H9 (cell line): ENCODE measurements at regions not wholly inside any gene's neighbourhood (a gene's known extent, or its start where the extent isn't known, plus 50 kb on each side); places are given as distances from the start of the nearest gene placed in this dataset.

Experiments used
- DNase-seq: peaks from one replicate; pipeline ENCODE4 v3.0.0-alpha.2; 2017
- H2AFZ ChIP-seq: one replicate; pipeline ENCODE4 v1.6.1; 2013; ENCODE audit warnings: mild to moderate bottlenecking, low read length, control low read depth, moderate library complexity
- H2AK5ac ChIP-seq: 2 replicates; pipeline ENCODE4 v1.6.1; 2013; ENCODE audit warnings: low read length, control low read depth, mixed read lengths; ENCODE audit not compliant: insufficient read length
- H2BK120ac ChIP-seq: one replicate; pipeline ENCODE4 v1.6.1; 2013; ENCODE audit warnings: low read depth, mild to moderate bottlenecking, low read length, control low read depth, inconsistent platforms; ENCODE audit not compliant: poor library complexity, severe bottlenecking
- H2BK12ac ChIP-seq: 2 replicates; pipeline ENCODE4 v1.6.1; 2013; ENCODE audit warnings: low read length, control low read depth, mixed read lengths, low read depth; ENCODE audit not compliant: insufficient read length
- H2BK15ac ChIP-seq: 2 replicates; pipeline ENCODE4 v1.6.1; 2013; ENCODE audit warnings: low read depth, low read length, control low read depth
- H2BK20ac ChIP-seq: one replicate; pipeline ENCODE4 v1.6.1; 2013; ENCODE audit warnings: low read depth, mild to moderate bottlenecking, low read length, control low read depth, inconsistent platforms; ENCODE audit not compliant: poor library complexity, severe bottlenecking
- H2BK5ac ChIP-seq: 2 replicates; pipeline ENCODE4 v1.6.1; 2013; ENCODE audit warnings: low read length, control low read depth, mixed read lengths; ENCODE audit not compliant: insufficient read length
- H3K14ac ChIP-seq: 2 replicates; pipeline ENCODE4 v1.6.1; 2013; ENCODE audit warnings: low read length, control low read depth; ENCODE audit not compliant: insufficient read depth
- H3K18ac ChIP-seq: 2 replicates; pipeline ENCODE4 v1.6.1; 2013; ENCODE audit warnings: low read depth, mild to moderate bottlenecking, mixed read lengths, low read length, control low read depth; ENCODE audit not compliant: insufficient read length
- H3K23ac ChIP-seq: 2 replicates; pipeline ENCODE4 v1.6.1; 2013; ENCODE audit warnings: low read length, control low read depth, mixed read lengths, low read depth; ENCODE audit not compliant: insufficient read length
- H3K23me2 ChIP-seq: 2 replicates; pipeline ENCODE4 v1.6.1; 2013; ENCODE audit warnings: low read depth, mild to moderate bottlenecking, mixed read lengths, low read length, control low read depth; ENCODE audit not compliant: insufficient read length, poor library complexity, severe bottlenecking
- H3K27ac ChIP-seq: 2 replicates; pipeline ENCODE4 v1.5.1; 2013; ENCODE audit warnings: low read length, control low read depth, mixed read lengths, low read depth; ENCODE audit not compliant: insufficient read length
- H3K27me3 ChIP-seq: 2 replicates; pipeline ENCODE4 v1.6.1; 2013; ENCODE audit warnings: low read length, control low read depth, inconsistent platforms; ENCODE audit not compliant: insufficient read depth
- H3K4ac ChIP-seq: 2 replicates; pipeline ENCODE4 v1.6.1; 2013; ENCODE audit warnings: low read depth, mild to moderate bottlenecking, control low read depth, inconsistent platforms, low read length, moderate library complexity
- H3K4me1 ChIP-seq: 2 replicates; pipeline ENCODE4 v1.6.1; 2013; ENCODE audit warnings: low read length, control low read depth, inconsistent platforms; ENCODE audit not compliant: insufficient read depth
- H3K4me2 ChIP-seq: 2 replicates; pipeline ENCODE4 v1.6.1; 2013; ENCODE audit warnings: low read length, control low read depth, mixed read lengths; ENCODE audit not compliant: insufficient read length, insufficient read depth
- H3K56ac ChIP-seq: 2 replicates; pipeline ENCODE4 v1.6.1; 2013; ENCODE audit warnings: low read depth, mild to moderate bottlenecking, mixed read lengths, low read length, control low read depth; ENCODE audit not compliant: insufficient read length
- H3K79me1 ChIP-seq: 2 replicates; pipeline ENCODE4 v1.6.1; 2013; ENCODE audit warnings: low read depth, mild to moderate bottlenecking, moderate library complexity, low read length, control low read depth, inconsistent platforms; ENCODE audit not compliant: insufficient read depth, poor library complexity, severe bottlenecking
- H3K79me2 ChIP-seq: 2 replicates; pipeline ENCODE4 v1.6.1; 2013; ENCODE audit warnings: low read length, control low read depth, inconsistent platforms; ENCODE audit not compliant: insufficient read depth
- H3K9ac ChIP-seq: 2 replicates; pipeline ENCODE4 v1.6.1; 2013; ENCODE audit warnings: low read length, control low read depth, mixed read lengths; ENCODE audit not compliant: insufficient read length; ENCODE audit errors: extremely low read depth
- H3K9me3 ChIP-seq: one replicate; pipeline ENCODE4 v1.6.1; 2013; ENCODE audit warnings: low read depth, low read length, inconsistent platforms; ENCODE audit not compliant: control insufficient read depth
- H3T11ph ChIP-seq: one replicate; pipeline ENCODE4 v1.6.1; 2013; ENCODE audit warnings: mild to moderate bottlenecking, low read length, control low read depth, inconsistent platforms
- H4K20me1 ChIP-seq: one replicate; pipeline ENCODE4 v1.6.1; 2013; ENCODE audit not compliant: control insufficient read depth, insufficient read length, insufficient read depth
- H4K5ac ChIP-seq: 2 replicates; pipeline ENCODE4 v1.6.1; 2013; ENCODE audit warnings: low read depth, mild to moderate bottlenecking, mixed read lengths, low read length, control low read depth; ENCODE audit not compliant: insufficient read length
- H4K8ac ChIP-seq: replicated peaks from 2 replicates; pipeline ENCODE4 v1.6.1; 2013; ENCODE audit warnings: low read length, control low read depth, mixed read lengths, low read depth; ENCODE audit not compliant: insufficient read length
- H4K91ac ChIP-seq: 2 replicates; pipeline ENCODE4 v1.6.1; 2013; ENCODE audit warnings: low read depth, mild to moderate bottlenecking, moderate library complexity, mixed read lengths, low read length, control low read depth; ENCODE audit not compliant: insufficient read length
- H3K27ac Mint-ChIP-seq, 3 experiments: 2 replicates in 2 of 3; 3 replicates in 1 of 3; pipeline ENCODE4 v1.8.0; 2020 to 2021; ENCODE audit warnings: mixed read lengths in 3 of 3, mild to moderate bottlenecking in 1 of 3, moderate library complexity in 1 of 3
- H3K27me3 Mint-ChIP-seq: 2 replicates; pipeline ENCODE4 v1.8.0; 2021; ENCODE audit warnings: low read depth, mild to moderate bottlenecking, moderate library complexity, mixed read lengths
- H3K36me3 Mint-ChIP-seq, 3 experiments: 2 replicates in 2 of 3; 3 replicates in 1 of 3; pipeline ENCODE4 v1.8.0; 2020 to 2021; ENCODE audit warnings: low read depth in 3 of 3, mixed read lengths in 3 of 3; ENCODE audit not compliant: insufficient read depth in 1 of 3
- H3K4me1 Mint-ChIP-seq, 2 experiments: 2 replicates each; pipeline ENCODE4 v1.8.0; 2020; ENCODE audit warnings: mixed read lengths in 2 of 2
- H3K4me3 Mint-ChIP-seq, 2 experiments: 2 replicates in 1 of 2; 3 replicates in 1 of 2; pipeline ENCODE4 v1.8.0; 2020 to 2021; ENCODE audit warnings: mild to moderate bottlenecking in 2 of 2, mixed read lengths in 2 of 2, moderate library complexity in 1 of 2
- H3K9me3 Mint-ChIP-seq, 2 experiments: 2 replicates in 1 of 2; 3 replicates in 1 of 2; pipeline ENCODE4 v1.8.0; 2020; ENCODE audit warnings: mild to moderate bottlenecking in 2 of 2, mixed read lengths in 2 of 2, moderate library complexity in 1 of 2
- CTCF ChIP-seq: fragments of 200-600 bp; sonication (generic); conservative IDR thresholded peaks from 3 replicates; pipeline ENCODE4 v1.8.0; 2021; ENCODE audit warnings: antibody characterized with exemption, mild to moderate bottlenecking
- WGBS: extraction: QIAGEN DNeasy Blood & Tissue Kit; methylation state at CpG from one replicate; pipeline ENCODE4 v1.1.7; 2013; ENCODE audit warnings: missing lambda C conversion rate, low lambda C conversion rate, mixed read lengths; ENCODE audit not compliant: insufficient read length; ENCODE audit errors: extremely low coverage; 5-methylcytosine and 5-hydroxymethylcytosine counted together

GRCh38 chr2:59824314-59824713, 729.1 kb downstream of the BCL11A start:
- no peaks in the 10 kb centered on the region for H3K4me1 Mint-ChIP-seq
- H2AFZ ChIP-seq, result no peak overlapping the region

More at GRCh38 chr2:59824314-59824713, 729.1 kb downstream of the BCL11A start:
- Mint-ChIP-seq H3K27ac (no peak overlapping the region; a peak in 1 of 7 replicates), H3K9me3 (no peaks in the 10 kb centered on the region), H3K36me3 (no peaks in the 10 kb centered on the region), H3K4me3 (no peak overlapping the region), H3K27me3 (no peaks in the 10 kb centered on the region; the same call in 1 of the 2 replicates)
- no peak overlapping the region for H3T11ph ChIP-seq
- H3K9ac ChIP-seq, result no peak overlapping the region
- no peak overlapping the region for H3K23ac ChIP-seq
- H3K9me3 ChIP-seq, result no peaks in the 10 kb centered on the region
- no peak overlapping the region for H3K18ac ChIP-seq
- no peak for DNase-seq
- H4K5ac ChIP-seq, result no peak overlapping the region
- WGBS, result no CpG with 5 or more reads among the region's 4 CpGs
- no peaks in the 10 kb centered on the region for H3K79me1 ChIP-seq
- no peak overlapping the region for H3K27ac ChIP-seq
- no peak overlapping the region for H2BK12ac ChIP-seq
- no peak overlapping the region for H3K4me2 ChIP-seq
- H2AK5ac ChIP-seq, result no peak overlapping the region
- H3K23me2 ChIP-seq, result no peaks in the 10 kb centered on the region
- H4K91ac ChIP-seq, result no peak overlapping the region
- H2BK20ac ChIP-seq, result no peak overlapping the region
- no peak overlapping the region for H3K4ac ChIP-seq
- no peak overlapping the region for H3K56ac ChIP-seq
- no peak for TF ChIP-seq CTCF
- H3K27me3 ChIP-seq, result no peaks in the 10 kb centered on the region
- no peak overlapping the region for H2BK120ac ChIP-seq
- H4K20me1 ChIP-seq, result no peaks in the 10 kb centered on the region
- H4K8ac ChIP-seq, result no peak overlapping the region
- no peaks in the 10 kb centered on the region for H3K4me1 ChIP-seq
- no peaks in the 10 kb centered on the region for H3K79me2 ChIP-seq
- no peak overlapping the region for H2BK15ac ChIP-seq
- H2BK5ac ChIP-seq, result no peak overlapping the region
- no peak overlapping the region for H3K14ac ChIP-seq
